OCI-LY3 (cell line): ENCODE measurements at regions not wholly inside any gene's neighbourhood (a gene's known extent, or its start where the extent isn't known, plus 50 kb on each side); places are given as distances from the start of the nearest gene placed in this dataset.

Experiments used
- CTCF ChIP-seq: fragments of 200-600, 300-600 bp; sonication (generic); IDR thresholded peaks from 2 replicates; pipeline ENCODE4 v1.5.1; 2014; ENCODE audit warnings: antibody characterized with exemption, low read length, low read depth
- EZH2phosphoT487 ChIP-seq: fragments of 200-600 bp; shearing (Covaris generic); IDR thresholded peaks from 2 replicates; pipeline ENCODE4 v1.6.1; 2018; ENCODE audit warnings: antibody characterized with exemption, mixed run types, low read depth

GRCh38 chr19:28322491-28322890 is 890.5 kb downstream of the UQCRFS1 start:
- TF ChIP-seq CTCF, result no peak
- no peak for TF ChIP-seq EZH2phosphoT487
